CD4-positive, alpha-beta memory T cell (primary cell): ENCODE measurements at regions not wholly inside any gene's neighbourhood (a gene's known extent, or its start where the extent isn't known, plus 50 kb on each side); places are given as distances from the start of the nearest gene placed in this dataset.

ENCODE experiments used
- CTCF ChIA-PET: fragments of 350-600 bp; sonication (Branson Sonifier 250); formaldehyde crosslinking; loops from one replicate; lab custom pipeline; 2021; ENCODE audit warnings: inconsistent platforms; ENCODE audit not compliant: partially characterized antibody; lab: Charles Lee
- POLR2A ChIA-PET: fragments of 350-600 bp; sonication (Branson Sonifier 250); formaldehyde crosslinking; loops from one replicate; lab custom pipeline; 2021; ENCODE audit not compliant: partially characterized antibody; lab: Charles Lee
- DNase-seq, 5 donors: peaks; one replicate each; pipeline versions ENCODE4 v3.0.0 to v3.0.0-alpha.2; 2020 to 2022; ENCODE audit warnings: mixed read lengths in 1 of 5
- H3K27ac ChIP-seq: one replicate; pipeline ENCODE4 v1.7.0; 2013; ENCODE audit warnings: low read depth, low read length
- H3K27me3 ChIP-seq: 2 replicates; pipeline ENCODE4 v1.7.0; 2013; ENCODE audit warnings: mild to moderate bottlenecking, low read length, moderate library complexity; ENCODE audit not compliant: insufficient read depth
- H3K36me3 ChIP-seq: 2 replicates; pipeline ENCODE4 v1.7.0; 2013; ENCODE audit warnings: mild to moderate bottlenecking, low read length, moderate library complexity; ENCODE audit not compliant: insufficient read depth
- H3K4me1 ChIP-seq: 2 replicates; pipeline ENCODE4 v1.7.0; 2013; ENCODE audit warnings: mild to moderate bottlenecking, low read length, moderate library complexity; ENCODE audit not compliant: insufficient read depth
- H3K4me3 ChIP-seq, 2 donors: one replicate each; pipeline ENCODE4 v1.7.0; 2013; ENCODE audit warnings: low read length in 2 of 2, mild to moderate bottlenecking in 1 of 2
- H3K9me3 ChIP-seq, 2 donors: one replicate each; pipeline ENCODE4 v1.7.0; 2013; ENCODE audit warnings: low read length in 2 of 2, control low read depth in 1 of 2; ENCODE audit not compliant: control insufficient read depth in 1 of 2
- H3K27ac Mint-ChIP-seq, 7 donors: one replicate each; pipeline ENCODE4 v1.8.0; 2020 to 2021; ENCODE audit warnings: mixed read lengths in 7 of 7, mild to moderate bottlenecking in 6 of 7, inconsistent platforms in 3 of 7, moderate library complexity in 3 of 7
- H3K27me3 Mint-ChIP-seq, 2 donors: one replicate each; pipeline ENCODE4 v1.8.0; 2020 to 2021; ENCODE audit warnings: mixed read lengths in 2 of 2
- H3K36me3 Mint-ChIP-seq, 2 donors: one replicate each; pipeline ENCODE4 v1.8.0; 2020 to 2021; ENCODE audit warnings: mixed read lengths in 2 of 2, inconsistent platforms in 1 of 2, mild to moderate bottlenecking in 1 of 2
- H3K4me1 Mint-ChIP-seq, 4 donors: one replicate each; pipeline ENCODE4 v1.8.0; 2020 to 2021; ENCODE audit warnings: mixed read lengths in 4 of 4, mild to moderate bottlenecking in 1 of 4
- H3K4me3 Mint-ChIP-seq, 8 donors: one replicate each; pipeline ENCODE4 v1.8.0; 2020 to 2021; ENCODE audit warnings: mixed read lengths in 8 of 8, mild to moderate bottlenecking in 7 of 8, moderate library complexity in 6 of 8, inconsistent platforms in 3 of 8
- H3K9me3 Mint-ChIP-seq, 8 donors: one replicate each; pipeline ENCODE4 v1.8.0; 2020 to 2021; ENCODE audit warnings: mixed read lengths in 8 of 8, mild to moderate bottlenecking in 5 of 8, inconsistent platforms in 3 of 8, moderate library complexity in 1 of 8
- intact Hi-C: fragments of 100-400 bp; cut with micrococcal nuclease; formaldehyde crosslinking; loops from one replicate; pipeline ENCODE4 v1.15.1; 2023

GRCh38 chr10:29851241-29851640 lies 208.1 kb downstream of the JCAD start:
- Mint-ChIP-seq H3K27ac (no peak overlapping the region), H3K4me3 (no peak overlapping the region), H3K9me3 (peaks cover 0 to 1% (median 0%) of the 10 kb centered on the region in 8 donors), H3K4me1 (peaks cover 0 to 1% (median 0%) of the 10 kb centered on the region in 4 donors), H3K27me3 (peaks cover 3 to 5% of the 10 kb centered on the region in 2 donors), H3K36me3 (no peaks in the 10 kb centered on the region)
- no peaks in the 10 kb centered on the region for H3K4me1 ChIP-seq
- no peaks in the 10 kb centered on the region for H3K27me3 ChIP-seq
- no peak overlapping the region for H3K4me3 ChIP-seq
- ChIA-PET POLR2A (no interaction called here), CTCF (no interaction called here)
- H3K9me3 ChIP-seq = no peaks in the 10 kb centered on the region
- no peaks in the 10 kb centered on the region for H3K36me3 ChIP-seq
- H3K27ac ChIP-seq = no peak overlapping the region
- intact Hi-C loops = no loop called here
- DNase-seq = no peak

GRCh38 chr10:29850371-29850770 lies 209.0 kb downstream of the JCAD start:
- H3K4me3 ChIP-seq = no peak overlapping the region
- no peak overlapping the region for H3K27ac Mint-ChIP-seq
- intact Hi-C loops = no loop called here
- H3K9me3 ChIP-seq = no peaks in the 10 kb centered on the region
- H3K36me3 ChIP-seq = no peaks in the 10 kb centered on the region
- H3K36me3 Mint-ChIP-seq = no peaks in the 10 kb centered on the region
- POLR2A ChIA-PET = no interaction called here
- H3K4me1 ChIP-seq = no peaks in the 10 kb centered on the region
- CTCF ChIA-PET = no interaction called here
- DNase-seq = no peak
- no peak overlapping the region for H3K4me3 Mint-ChIP-seq
- peaks cover 4 to 5% of the 10 kb centered on the region in 2 donors for H3K27me3 Mint-ChIP-seq
- H3K27me3 ChIP-seq = no peaks in the 10 kb centered on the region
- peaks cover 0 to 3% (median 0%) of the 10 kb centered on the region in 8 donors for H3K9me3 Mint-ChIP-seq
- H3K4me1 Mint-ChIP-seq = peaks cover 0 to 1% (median 0%) of the 10 kb centered on the region in 4 donors
- no peak overlapping the region for H3K27ac ChIP-seq

- H3K27ac Mint-ChIP-seq = no peak overlapping the region
- DNase-seq = no peak
- peaks cover 0 to 3% (median 0%) of the 10 kb centered on the region in 8 donors for H3K9me3 Mint-ChIP-seq
- Histone ChIP-seq H3K36me3 (no peaks in the 10 kb centered on the region), H3K9me3 (no peaks in the 10 kb centered on the region), H3K27ac (no peak overlapping the region), H3K4me1 (no peaks in the 10 kb centered on the region), H3K27me3 (no peaks in the 10 kb centered on the region), H3K4me3 (no peak overlapping the region)
- H3K4me3 Mint-ChIP-seq = no peak overlapping the region
- H3K4me1 Mint-ChIP-seq = peaks cover 0 to 1% (median 0%) of the 10 kb centered on the region in 4 donors
- intact Hi-C loops = no loop called here
- ChIA-PET CTCF (no interaction called here), POLR2A (no interaction called here)
- peaks cover 4 to 5% of the 10 kb centered on the region in 2 donors for H3K27me3 Mint-ChIP-seq
- no peaks in the 10 kb centered on the region for H3K36me3 Mint-ChIP-seq
Observed at GRCh38 chr10:29849886-29850285, 209.5 kb downstream of the JCAD start.

GRCh38 chr10:29849126-29849833 lies 210.1 kb downstream of the JCAD start:
- Mint-ChIP-seq H3K27me3 (peaks cover 5 to 6% of the 10 kb centered on the region in 2 donors), H3K36me3 (no peaks in the 10 kb centered on the region), H3K9me3 (peaks cover 0 to 4% (median 0%) of the 10 kb centered on the region in 8 donors), H3K4me3 (no peak overlapping the region), H3K4me1 (peaks cover 0 to 1% (median 0%) of the 10 kb centered on the region in 4 donors), H3K27ac (no peak overlapping the region)
- H3K27me3 ChIP-seq = no peaks in the 10 kb centered on the region
- no peaks in the 10 kb centered on the region for H3K9me3 ChIP-seq
- no peak for DNase-seq
- intact Hi-C loops = no loop called here
- H3K4me1 ChIP-seq = no peaks in the 10 kb centered on the region
- no peak overlapping the region for H3K4me3 ChIP-seq
- no peaks in the 10 kb centered on the region for H3K36me3 ChIP-seq
- CTCF ChIA-PET = no interaction called here
- POLR2A ChIA-PET = no interaction called here
- no peak overlapping the region for H3K27ac ChIP-seq

GRCh38 chr10:29846881-29847280 lies 212.1 kb upstream of the SVIL start:
- Histone ChIP-seq H3K27ac (no peak overlapping the region), H3K27me3 (no peaks in the 10 kb centered on the region), H3K9me3 (no peaks in the 10 kb centered on the region), H3K4me1 (no peaks in the 10 kb centered on the region), H3K36me3 (no peaks in the 10 kb centered on the region), H3K4me3 (no peak overlapping the region)
- intact Hi-C loops = no loop called here
- Mint-ChIP-seq H3K36me3 (no peaks in the 10 kb centered on the region), H3K9me3 (peaks cover 0 to 4% (median 0%) of the 10 kb centered on the region in 8 donors), H3K4me3 (no peak overlapping the region), H3K4me1 (peaks cover 0 to 1% (median 0%) of the 10 kb centered on the region in 4 donors), H3K27me3 (peaks cover 6% of the 10 kb centered on the region in 2 donors), H3K27ac (no peak overlapping the region)
- ChIA-PET CTCF (no interaction called here), POLR2A (no interaction called here)
- DNase-seq = no peak

- DNase-seq = no peak
- no peak overlapping the region for H3K27ac Mint-ChIP-seq
- Histone ChIP-seq H3K27me3 (no peaks in the 10 kb centered on the region), H3K4me3 (no peak overlapping the region), H3K4me1 (no peaks in the 10 kb centered on the region), H3K9me3 (no peaks in the 10 kb centered on the region), H3K36me3 (no peaks in the 10 kb centered on the region), H3K27ac (no peak overlapping the region)
- CTCF ChIA-PET = interaction anchor here (1.3 kb wide), 1 partner anchor 13 kb away, joined by 3 read pairs; no protein-coding TSS in a partner anchor
- no peaks in the 10 kb centered on the region for H3K36me3 Mint-ChIP-seq
- POLR2A ChIA-PET = no interaction called here
- H3K9me3 Mint-ChIP-seq = peaks cover 0 to 4% (median 0%) of the 10 kb centered on the region in 8 donors
- intact Hi-C loops = no loop called here
- peaks cover 6 to 8% of the 10 kb centered on the region in 2 donors for H3K27me3 Mint-ChIP-seq
- peaks cover 0 to 1% (median 0%) of the 10 kb centered on the region in 4 donors for H3K4me1 Mint-ChIP-seq
- no peak overlapping the region for H3K4me3 Mint-ChIP-seq
Observed at GRCh38 chr10:29845166-29845565, 210.4 kb upstream of the SVIL start.

- Histone ChIP-seq H3K27me3 (no peaks in the 10 kb centered on the region), H3K27ac (no peak overlapping the region), H3K36me3 (no peaks in the 10 kb centered on the region), H3K9me3 (no peaks in the 10 kb centered on the region), H3K4me3 (no peak overlapping the region), H3K4me1 (no peaks in the 10 kb centered on the region)
- ChIA-PET POLR2A (no interaction called here), CTCF (no interaction called here)
- H3K9me3 Mint-ChIP-seq = peaks cover 0 to 4% (median 0%) of the 10 kb centered on the region in 8 donors
- no peak overlapping the region for H3K27ac Mint-ChIP-seq
- DNase-seq = no peak
- H3K4me3 Mint-ChIP-seq = no peak overlapping the region
- no peaks in the 10 kb centered on the region for H3K4me1 Mint-ChIP-seq
- no peaks in the 10 kb centered on the region for H3K36me3 Mint-ChIP-seq
- peaks cover 6% of the 10 kb centered on the region in 2 donors for H3K27me3 Mint-ChIP-seq
- intact Hi-C loops = no loop called here
Observed at GRCh38 chr10:29843143-29843542, 208.4 kb upstream of the SVIL start.
